ENCODE measurements at regions not wholly inside any gene's neighbourhood (a gene's known extent, or its start where the extent isn't known, plus 50 kb on each side); places are given as distances from the start of the nearest gene placed in this dataset.

- H4K20me1 ChIP-seq (ENCODE audit: insufficient read depth) = no peaks in the 10 kb centered on the region
Measured at GRCh38 chr2:16326711-16327300, 338.8 kb downstream of the CYRIA start.

DNA sequence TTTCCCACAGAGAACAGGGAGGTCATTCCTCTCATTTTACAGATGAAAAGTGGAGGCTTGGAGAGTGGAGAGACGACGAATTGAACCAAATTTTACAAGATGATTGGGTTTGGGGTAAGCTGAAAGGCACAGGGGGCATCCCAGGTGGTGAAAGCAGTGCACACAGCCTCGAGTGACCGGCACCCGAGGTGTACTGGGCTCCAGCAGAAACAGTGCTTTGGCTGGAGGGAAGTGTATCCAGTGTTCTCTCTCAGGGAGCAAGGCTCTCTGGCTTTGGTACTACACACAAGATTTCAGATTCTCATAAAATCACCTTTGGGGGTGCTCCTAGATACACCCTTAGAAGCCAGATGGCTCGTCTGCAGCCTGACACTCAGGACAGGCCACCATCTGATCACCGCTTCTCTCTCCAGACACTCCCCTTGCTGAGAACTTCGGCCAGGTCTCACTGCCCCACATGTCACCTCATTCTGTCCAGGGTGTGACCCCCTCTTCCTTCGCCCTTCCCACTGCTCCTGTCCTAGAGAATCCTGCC is 339.6 kb downstream of the CYRIA start:
- DNase-seq = no peak
- H3K9ac ChIP-seq = no peak overlapping the region

More at GRCh38 chr2:16326711-16327300, 338.8 kb downstream of the CYRIA start:
- H3K79me2 ChIP-seq (ENCODE audit: insufficient read depth) = no peaks in the 10 kb centered on the region
- peaks cover 0 to 48% of the 10 kb centered on the region in 2 experiments; a peak in 2 of 4 replicates for H3K4me1 ChIP-seq (ENCODE audit: control insufficient read depth in 1 of 2, insufficient read depth in 2 of 2, low read depth in 1 of 2, low read length in 1 of 2)
- H3K9ac ChIP-seq = no peak overlapping the region
- no peak overlapping the region for H3K27ac ChIP-seq (ENCODE audit: low read depth in 2 of 2, low read length in 1 of 2)
- no peak overlapping the region for H3K4me2 ChIP-seq
- no peaks in the 10 kb centered on the region for H3K9me3 ChIP-seq
- no peaks in the 10 kb centered on the region for H3K36me3 ChIP-seq (replicated peaks in 1 of 2; ENCODE audit: control insufficient read depth in 1 of 2, insufficient read depth in 2 of 2, low read length in 1 of 2)
- no peaks in the 10 kb centered on the region for H3K27me3 ChIP-seq (ENCODE audit: insufficient read depth)
- WGBS (ENCODE audit: low lambda C conversion rate) = 21% methylated on average over 2 of the region's 2 CpGs
- POLR2A ChIA-PET = no interaction called here
- CTCF ChIA-PET = interaction anchor here (0.8 to 9.7 kb wide), 9 partner anchors 9 to 386 kb away, joined by 3 to 83 read pairs (median 5); partner anchors contain the start of gene MYCN
- TF ChIP-seq SMC3 (IDR thresholded peaks at IDR 0.05; ENCODE audit: low read depth, low read length) (no peak), NFIC (IDR thresholded peaks at IDR 0.05; ENCODE audit: borderline replicate concordance) (no peak), USF2 (IDR thresholded peaks at IDR 0.05; ENCODE audit: borderline replicate concordance, low read depth, low read length) (no peak), YY1 (IDR thresholded peaks at IDR 0.05; ENCODE audit: low read depth) (no peak), FOXM1 (IDR thresholded peaks at IDR 0.05; ENCODE audit: low read depth) (no peak), USF1 (IDR thresholded peaks at IDR 0.05; ENCODE audit: borderline replicate concordance, low read depth) (no peak), TCF12 (IDR thresholded peaks at IDR 0.05) (no peak), MXI1 (IDR thresholded peaks at IDR 0.05; ENCODE audit: low read depth, low read length) (no peak), FOSL2 (IDR thresholded peaks at IDR 0.05; ENCODE audit: borderline replicate concordance, low read depth) (no peak), JUND (IDR thresholded peaks at IDR 0.05) (no peak), SIN3A (IDR thresholded peaks at IDR 0.05; ENCODE audit: borderline replicate concordance, low read depth, low read length) (no peak), MEF2A (IDR thresholded peaks at IDR 0.05; ENCODE audit: borderline replicate concordance, low read depth) (no peak), RFX5 (IDR thresholded peaks at IDR 0.05; ENCODE audit: low read length) (no peak), NRF1 (IDR thresholded peaks at IDR 0.05; ENCODE audit: low read depth, low read length) (no peak)
- TF ChIP-seq, protein P1, sequence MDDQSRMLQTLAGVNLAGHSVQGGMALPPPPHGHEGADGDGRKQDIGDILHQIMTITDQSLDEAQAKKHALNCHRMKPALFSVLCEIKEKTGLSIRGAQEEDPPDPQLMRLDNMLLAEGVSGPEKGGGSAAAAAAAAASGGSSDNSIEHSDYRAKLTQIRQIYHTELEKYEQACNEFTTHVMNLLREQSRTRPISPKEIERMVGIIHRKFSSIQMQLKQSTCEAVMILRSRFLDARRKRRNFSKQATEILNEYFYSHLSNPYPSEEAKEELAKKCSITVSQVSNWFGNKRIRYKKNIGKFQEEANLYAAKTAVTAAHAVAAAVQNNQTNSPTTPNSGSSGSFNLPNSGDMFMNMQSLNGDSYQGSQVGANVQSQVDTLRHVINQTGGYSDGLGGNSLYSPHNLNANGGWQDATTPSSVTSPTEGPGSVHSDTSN (IDR thresholded peaks at IDR 0.05) = no peak
- no peaks in the 10 kb centered on the region for H3F3A ChIP-seq (replicated peaks; ENCODE audit: insufficient read depth)
- DNase-seq = no peak
- no peak overlapping the region for H2AFZ ChIP-seq (ENCODE audit: low read depth)
- no peak overlapping the region for H3K4me3 ChIP-seq (ENCODE audit: low read depth in 2 of 2, low read length in 1 of 2)
- H3K9me2 ChIP-seq = no peaks in the 10 kb centered on the region

More for the DNA sequence above, 339.6 kb downstream of the CYRIA start:
- H3K9me2 ChIP-seq = no peaks in the 10 kb centered on the region
- no peak for TF ChIP-seq USF2 (IDR thresholded peaks at IDR 0.05; ENCODE audit: borderline replicate concordance, low read depth, low read length)
- no peak for TF ChIP-seq FOXM1 (IDR thresholded peaks at IDR 0.05; ENCODE audit: low read depth)
- TF ChIP-seq CHD2 (IDR thresholded peaks at IDR 0.05; ENCODE audit: low read length, partially characterized antibody) = no peak
- peaks cover 0 to 47% of the 10 kb centered on the region in 2 experiments; a peak in 2 of 4 replicates for H3K4me1 ChIP-seq (ENCODE audit: control insufficient read depth in 1 of 2, insufficient read depth in 2 of 2, low read depth in 1 of 2, low read length in 1 of 2)
- POLR2A ChIA-PET = no interaction called here
- H2AFZ ChIP-seq (ENCODE audit: low read depth) = no peak overlapping the region
- no peaks in the 10 kb centered on the region for H3K79me2 ChIP-seq (ENCODE audit: insufficient read depth)
- no peaks in the 10 kb centered on the region for H3K27me3 ChIP-seq (ENCODE audit: insufficient read depth)
- 19% methylated on average over 9 of the region's 9 CpGs for WGBS (ENCODE audit: low lambda C conversion rate)
- H3K36me3 ChIP-seq (replicated peaks in 1 of 2; ENCODE audit: control insufficient read depth in 1 of 2, insufficient read depth in 2 of 2, low read length in 1 of 2) = no peaks in the 10 kb centered on the region
- H4K20me1 ChIP-seq (ENCODE audit: insufficient read depth) = no peaks in the 10 kb centered on the region
- H3F3A ChIP-seq (replicated peaks; ENCODE audit: insufficient read depth) = no peaks in the 10 kb centered on the region
- CTCF ChIA-PET = interaction anchor here (0.8 to 9.7 kb wide), 5 partner anchors 8 to 385 kb away, joined by 3 to 83 read pairs (median 7); partner anchors contain the start of gene MYCN
- no peak overlapping the region for H3K4me3 ChIP-seq (ENCODE audit: low read depth in 2 of 2, low read length in 1 of 2)
- no peaks in the 10 kb centered on the region for H3K9me3 ChIP-seq
- no peak overlapping the region; a peak in 1 of 4 replicates for H3K27ac ChIP-seq (ENCODE audit: low read depth in 2 of 2, low read length in 1 of 2)
- H3K4me2 ChIP-seq = no peak overlapping the region
